ENCODE measurements at regions not wholly inside any gene's neighbourhood (a gene's known extent, or its start where the extent isn't known, plus 50 kb on each side); places are given as distances from the start of the nearest gene placed in this dataset.

- Histone ChIP-seq H3K4me1 (peaks cover 21% of the 10 kb centered on the region), H3K4me2 (peak overlapping the region; percentile 65), H3K9me3 (peaks cover 35% of the 10 kb centered on the region; the same call in 2 of the 3 replicates), H3K4me3 (no peak overlapping the region), H3K27ac (peak overlapping the region; percentile 63 to 82)
- TF ChIP-seq HOXB13 (CRISPR knock-in tag; IDR thresholded peaks at IDR 0.05; ENCODE audit: low read depth), result no peak
- TF ChIP-seq MAFK (IDR thresholded peaks at IDR 0.05; ENCODE audit: partially characterized antibody), result peak; percentile 75
- no peak for TF ChIP-seq ZNF302 (CRISPR knock-in tag; IDR thresholded peaks at IDR 0.05)
- TF ChIP-seq NFE2L2 (conservative IDR thresholded peaks at IDR 0.05; ENCODE audit: low read length), result peak; percentile 40; the same call in 1 of the 2 replicates
- TF ChIP-seq FOSL2 (IDR thresholded peaks at IDR 0.05), result no peak
- peak; percentile 44 for TF ChIP-seq FOSL2 (CRISPR knock-in tag; IDR thresholded peaks at IDR 0.05)
- no peak for TF ChIP-seq SREBF2 (IDR thresholded peaks at IDR 0.05)
- peak in 1 of 2 experiments; percentile 52; a peak in 1 of 4 replicates for TF ChIP-seq CEBPB (IDR thresholded peaks at IDR 0.05)
- no peak for TF ChIP-seq ZFP36 (IDR thresholded peaks at IDR 0.05; ENCODE audit: borderline replicate concordance, partially characterized antibody)
- POLR2A ChIA-PET, result interaction anchor here (0.5 kb wide), 1 partner anchor 133 kb away, joined by 3 read pairs; no protein-coding TSS in a partner anchor
- CTCF ChIA-PET, result no interaction called here
- 10% methylated on average over 6 of the region's 6 CpGs for WGBS (ENCODE audit: missing lambda C conversion rate)
- DNase-seq (ENCODE audit: low read depth in 1 of 2, low spot score in 1 of 2) (peak; percentile 50 to 65), ATAC-seq (peak; percentile 82 to 85), FAIRE-seq (no peak)
Observed at GRCh38 chr5:178785999-178786398, 55.5 kb upstream of the ZNF354A start.

- TF ChIP-seq EHMT2 (IDR thresholded peaks at IDR 0.05; ENCODE audit: low read depth) (no peak), KDM1A (IDR thresholded peaks at IDR 0.05; ENCODE audit: low read depth) (no peak), POLR2AphosphoS2 (conservative IDR thresholded peaks at IDR 0.05; ENCODE audit: low read length) (no peak), FOXS1 (CRISPR knock-in tag; IDR thresholded peaks at IDR 0.05) (no peak), RFX5 (IDR thresholded peaks at IDR 0.05) (no peak), TFCP2L1 (CRISPR knock-in tag; IDR thresholded peaks at IDR 0.05) (no peak), FOSL2 (IDR thresholded peaks at IDR 0.05) (no peak), FOSL2 (CRISPR knock-in tag; IDR thresholded peaks at IDR 0.05) (no peak), GATA3 (IDR thresholded peaks at IDR 0.05; ENCODE audit: borderline replicate concordance) (no peak), HOXB13 (CRISPR knock-in tag; IDR thresholded peaks at IDR 0.05; ENCODE audit: low read depth) (no peak), EP300 (IDR thresholded peaks at IDR 0.05) (no peak), CHD4 (IDR thresholded peaks at IDR 0.05; ENCODE audit: borderline replicate concordance) (no peak), PHF8 (IDR thresholded peaks at IDR 0.05; ENCODE audit: borderline replicate concordance, low read depth) (no peak), MAFK (IDR thresholded peaks at IDR 0.05; ENCODE audit: partially characterized antibody) (no peak), HES2 (IDR thresholded peaks at IDR 0.05) (no peak), CEBPB (IDR thresholded peaks at IDR 0.05) (no peak), ELK1 (IDR thresholded peaks at IDR 0.05; ENCODE audit: low read depth, low read length) (no peak), RARB (CRISPR knock-in tag; IDR thresholded peaks at IDR 0.05) (no peak)
- ATAC-seq (no peak), DNase-seq (ENCODE audit: low read depth in 1 of 2, low spot score in 1 of 2) (no peak), FAIRE-seq (no peak)
- Histone ChIP-seq H3K4me1 (peaks cover 21% of the 10 kb centered on the region), H3K27ac (no peak overlapping the region), H3K4me2 (no peak overlapping the region), H3K9me3 (peaks cover 27% of the 10 kb centered on the region; the same call in 2 of the 3 replicates), H3K4me3 (no peak overlapping the region)
- WGBS (ENCODE audit: missing lambda C conversion rate), result 75% methylated on average over 2 of the region's 2 CpGs
- POLR2A ChIA-PET, result no interaction called here
- CTCF ChIA-PET, result interaction anchor here (1.1 kb wide), 1 partner anchor 84 kb away, joined by 3 read pairs; no protein-coding TSS in a partner anchor
Observed at GRCh38 chr5:178784391-178784790, 53.9 kb upstream of the ZNF354A start.

- ATAC-seq (no peak), DNase-seq (ENCODE audit: low read depth in 1 of 2, low spot score in 1 of 2) (no peak), FAIRE-seq (no peak)
- CTCF ChIA-PET, result no interaction called here
- Histone ChIP-seq H3K4me3 (no peak overlapping the region), H3K9me3 (peaks cover 17% of the 10 kb centered on the region; the same call in 2 of the 3 replicates), H3K27ac (no peak overlapping the region), H3K4me1 (peaks cover 16% of the 10 kb centered on the region), H3K4me2 (no peak overlapping the region)
- POLR2A ChIA-PET, result no interaction called here
- WGBS (ENCODE audit: missing lambda C conversion rate), result 65% methylated on average over 13 of the region's 14 CpGs
- TF ChIP-seq CHD4 (IDR thresholded peaks at IDR 0.05; ENCODE audit: borderline replicate concordance), result no peak
- TF ChIP-seq USF2 (IDR thresholded peaks at IDR 0.05), result no peak
- TF ChIP-seq CEBPB (IDR thresholded peaks at IDR 0.05), result no peak
- TF ChIP-seq RARB (CRISPR knock-in tag; IDR thresholded peaks at IDR 0.05), result no peak
- TF ChIP-seq KDM5A (IDR thresholded peaks at IDR 0.05), result no peak
- TF ChIP-seq PBX3 (IDR thresholded peaks at IDR 0.05), result no peak
- TF ChIP-seq EHMT2 (IDR thresholded peaks at IDR 0.05; ENCODE audit: low read depth), result no peak
- TF ChIP-seq CBX2 (IDR thresholded peaks at IDR 0.05; ENCODE audit: borderline replicate concordance, low read depth), result no peak
- TF ChIP-seq NPAS2 (CRISPR knock-in tag; IDR thresholded peaks at IDR 0.05; ENCODE audit: borderline replicate concordance), result no peak
- no peak for TF ChIP-seq RCOR1 (IDR thresholded peaks at IDR 0.05; ENCODE audit: low read depth, low read length)
- TF ChIP-seq ATOH8 (CRISPR knock-in tag; IDR thresholded peaks at IDR 0.05; ENCODE audit: low read depth), result no peak
- no peak for TF ChIP-seq SMC3 (IDR thresholded peaks at IDR 0.05)
- TF ChIP-seq BCL3 (IDR thresholded peaks at IDR 0.05), result no peak
Observed at GRCh38 chr5:178781936-178782335, 51.5 kb upstream of the ZNF354A start.
